ENCODE measurements at regions not wholly inside any gene's neighbourhood (a gene's known extent, or its start where the extent isn't known, plus 50 kb on each side); places are given as distances from the start of the nearest gene placed in this dataset.

DNA sequence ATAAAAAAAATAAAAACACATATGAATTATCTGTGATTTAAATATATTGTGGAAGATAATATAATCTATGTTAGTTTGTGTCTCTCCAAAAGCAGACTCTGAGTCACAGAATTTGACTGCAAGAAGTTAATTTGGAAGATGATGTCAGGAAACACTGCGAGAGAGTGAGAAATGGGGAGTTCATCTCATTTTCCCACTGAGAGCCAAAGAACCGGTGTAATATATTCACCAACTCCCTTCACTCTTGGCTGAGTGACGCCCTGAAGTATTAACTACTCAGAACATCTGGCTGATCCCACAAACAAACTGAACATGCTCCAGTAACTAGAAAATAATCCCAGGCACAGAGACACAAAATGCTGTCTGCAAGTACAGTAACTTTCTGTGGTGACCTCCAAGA lies 345.8 kb upstream of the SPANXN1 start (continued):
- TF ChIP-seq, protein P1, sequence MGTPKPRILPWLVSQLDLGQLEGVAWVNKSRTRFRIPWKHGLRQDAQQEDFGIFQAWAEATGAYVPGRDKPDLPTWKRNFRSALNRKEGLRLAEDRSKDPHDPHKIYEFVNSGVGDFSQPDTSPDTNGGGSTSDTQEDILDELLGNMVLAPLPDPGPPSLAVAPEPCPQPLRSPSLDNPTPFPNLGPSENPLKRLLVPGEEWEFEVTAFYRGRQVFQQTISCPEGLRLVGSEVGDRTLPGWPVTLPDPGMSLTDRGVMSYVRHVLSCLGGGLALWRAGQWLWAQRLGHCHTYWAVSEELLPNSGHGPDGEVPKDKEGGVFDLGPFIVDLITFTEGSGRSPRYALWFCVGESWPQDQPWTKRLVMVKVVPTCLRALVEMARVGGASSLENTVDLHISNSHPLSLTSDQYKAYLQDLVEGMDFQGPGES (IDR thresholded peaks at IDR 0.05; ENCODE audit: low read depth, low read length), result no peak
- TF ChIP-seq, protein P2, sequence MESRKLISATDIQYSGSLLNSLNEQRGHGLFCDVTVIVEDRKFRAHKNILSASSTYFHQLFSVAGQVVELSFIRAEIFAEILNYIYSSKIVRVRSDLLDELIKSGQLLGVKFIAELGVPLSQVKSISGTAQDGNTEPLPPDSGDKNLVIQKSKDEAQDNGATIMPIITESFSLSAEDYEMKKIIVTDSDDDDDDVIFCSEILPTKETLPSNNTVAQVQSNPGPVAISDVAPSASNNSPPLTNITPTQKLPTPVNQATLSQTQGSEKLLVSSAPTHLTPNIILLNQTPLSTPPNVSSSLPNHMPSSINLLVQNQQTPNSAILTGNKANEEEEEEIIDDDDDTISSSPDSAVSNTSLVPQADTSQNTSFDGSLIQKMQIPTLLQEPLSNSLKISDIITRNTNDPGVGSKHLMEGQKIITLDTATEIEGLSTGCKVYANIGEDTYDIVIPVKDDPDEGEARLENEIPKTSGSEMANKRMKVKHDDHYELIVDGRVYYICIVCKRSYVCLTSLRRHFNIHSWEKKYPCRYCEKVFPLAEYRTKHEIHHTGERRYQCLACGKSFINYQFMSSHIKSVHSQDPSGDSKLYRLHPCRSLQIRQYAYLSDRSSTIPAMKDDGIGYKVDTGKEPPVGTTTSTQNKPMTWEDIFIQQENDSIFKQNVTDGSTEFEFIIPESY (IDR thresholded peaks at IDR 0.05; ENCODE audit: borderline replicate concordance, low read depth), result no peak

DNA sequence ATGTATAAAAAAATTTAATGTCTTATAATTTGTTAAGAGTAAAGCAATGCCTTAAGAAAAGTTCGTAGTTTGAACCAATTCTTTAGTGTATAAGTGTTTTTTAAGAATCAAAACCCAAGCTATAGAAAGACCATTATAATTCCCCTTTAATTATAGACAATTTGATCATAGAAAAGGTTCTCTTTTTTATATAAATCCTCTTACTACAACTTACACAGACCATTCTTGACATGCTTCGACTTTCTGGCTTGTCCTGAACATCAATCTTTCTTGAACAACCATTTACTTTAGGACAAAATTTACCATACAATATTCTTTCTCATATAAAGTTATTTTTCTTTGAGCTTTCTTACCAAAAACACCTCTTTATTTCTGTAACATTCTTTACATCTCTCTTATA lies 330.5 kb upstream of the SPANXN1 start:
- ChIA-PET POLR2A (no interaction called here), CTCF (no interaction called here)
- no peaks in the 10 kb centered on the region for H3K27me3 ChIP-seq (ENCODE audit: insufficient read depth)
- H3K79me2 ChIP-seq (ENCODE audit: insufficient read depth), result no peaks in the 10 kb centered on the region
- no peak overlapping the region for H3K27ac ChIP-seq (ENCODE audit: low read depth in 2 of 2, low read length in 1 of 2)
- no peak overlapping the region for H3K4me2 ChIP-seq
- H3K9me2 ChIP-seq, result no peaks in the 10 kb centered on the region
- peaks cover 5% of the 10 kb centered on the region; the same call in 1 of the 2 replicates for H3K9me3 ChIP-seq
- WGBS (ENCODE audit: low lambda C conversion rate), result 1% methylated on average over 2 of the region's 2 CpGs
- no peaks in the 10 kb centered on the region for H3K4me1 ChIP-seq (ENCODE audit: control insufficient read depth in 1 of 2, insufficient read depth in 2 of 2, low read depth in 1 of 2, low read length in 1 of 2)
- DNase-seq, result no peak
- H3F3A ChIP-seq (replicated peaks; ENCODE audit: insufficient read depth), result no peaks in the 10 kb centered on the region
- no peak overlapping the region for H3K4me3 ChIP-seq (ENCODE audit: low read depth in 2 of 2, low read length in 1 of 2)
- H3K36me3 ChIP-seq (replicated peaks in 1 of 2; ENCODE audit: control insufficient read depth in 1 of 2, insufficient read depth in 2 of 2, low read length in 1 of 2), result no peaks in the 10 kb centered on the region
- H3K9ac ChIP-seq, result no peak overlapping the region
- H4K20me1 ChIP-seq (ENCODE audit: insufficient read depth), result no peaks in the 10 kb centered on the region
- H2AFZ ChIP-seq (ENCODE audit: low read depth), result no peak overlapping the region
- TF ChIP-seq RFX5 (IDR thresholded peaks at IDR 0.05; ENCODE audit: low read length) (no peak), EP300 (IDR thresholded peaks at IDR 0.05; ENCODE audit: borderline replicate concordance in 1 of 2, low read depth in 1 of 2, low read length in 1 of 2) (no peak), RXRA (IDR thresholded peaks at IDR 0.05; ENCODE audit: borderline replicate concordance, low read depth) (no peak), FOXJ3 (CRISPR knock-in tag; IDR thresholded peaks at IDR 0.05) (no peak), EZH2phosphoT487 (IDR thresholded peaks at IDR 0.05; ENCODE audit: borderline replicate concordance, low read depth) (no peak), POLR2AphosphoS5 (IDR thresholded peaks at IDR 0.05; ENCODE audit: low read depth, low read length) (no peak), TAF1 (IDR thresholded peaks at IDR 0.05; ENCODE audit: borderline replicate concordance, low read depth, low read length) (no peak), SMC3 (IDR thresholded peaks at IDR 0.05; ENCODE audit: low read depth, low read length) (no peak), NRF1 (IDR thresholded peaks at IDR 0.05; ENCODE audit: low read depth, low read length) (no peak), TCF12 (IDR thresholded peaks at IDR 0.05) (no peak), CHD2 (IDR thresholded peaks at IDR 0.05; ENCODE audit: low read length, partially characterized antibody) (no peak), ELF1 (IDR thresholded peaks at IDR 0.05) (no peak), SIN3A (IDR thresholded peaks at IDR 0.05; ENCODE audit: borderline replicate concordance, low read depth, low read length) (no peak)
- TF ChIP-seq, protein P3, sequence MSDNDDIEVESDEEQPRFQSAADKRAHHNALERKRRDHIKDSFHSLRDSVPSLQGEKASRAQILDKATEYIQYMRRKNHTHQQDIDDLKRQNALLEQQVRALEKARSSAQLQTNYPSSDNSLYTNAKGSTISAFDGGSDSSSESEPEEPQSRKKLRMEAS (IDR thresholded peaks at IDR 0.05; ENCODE audit: low read depth), result no peak
- TF ChIP-seq, protein P4, sequence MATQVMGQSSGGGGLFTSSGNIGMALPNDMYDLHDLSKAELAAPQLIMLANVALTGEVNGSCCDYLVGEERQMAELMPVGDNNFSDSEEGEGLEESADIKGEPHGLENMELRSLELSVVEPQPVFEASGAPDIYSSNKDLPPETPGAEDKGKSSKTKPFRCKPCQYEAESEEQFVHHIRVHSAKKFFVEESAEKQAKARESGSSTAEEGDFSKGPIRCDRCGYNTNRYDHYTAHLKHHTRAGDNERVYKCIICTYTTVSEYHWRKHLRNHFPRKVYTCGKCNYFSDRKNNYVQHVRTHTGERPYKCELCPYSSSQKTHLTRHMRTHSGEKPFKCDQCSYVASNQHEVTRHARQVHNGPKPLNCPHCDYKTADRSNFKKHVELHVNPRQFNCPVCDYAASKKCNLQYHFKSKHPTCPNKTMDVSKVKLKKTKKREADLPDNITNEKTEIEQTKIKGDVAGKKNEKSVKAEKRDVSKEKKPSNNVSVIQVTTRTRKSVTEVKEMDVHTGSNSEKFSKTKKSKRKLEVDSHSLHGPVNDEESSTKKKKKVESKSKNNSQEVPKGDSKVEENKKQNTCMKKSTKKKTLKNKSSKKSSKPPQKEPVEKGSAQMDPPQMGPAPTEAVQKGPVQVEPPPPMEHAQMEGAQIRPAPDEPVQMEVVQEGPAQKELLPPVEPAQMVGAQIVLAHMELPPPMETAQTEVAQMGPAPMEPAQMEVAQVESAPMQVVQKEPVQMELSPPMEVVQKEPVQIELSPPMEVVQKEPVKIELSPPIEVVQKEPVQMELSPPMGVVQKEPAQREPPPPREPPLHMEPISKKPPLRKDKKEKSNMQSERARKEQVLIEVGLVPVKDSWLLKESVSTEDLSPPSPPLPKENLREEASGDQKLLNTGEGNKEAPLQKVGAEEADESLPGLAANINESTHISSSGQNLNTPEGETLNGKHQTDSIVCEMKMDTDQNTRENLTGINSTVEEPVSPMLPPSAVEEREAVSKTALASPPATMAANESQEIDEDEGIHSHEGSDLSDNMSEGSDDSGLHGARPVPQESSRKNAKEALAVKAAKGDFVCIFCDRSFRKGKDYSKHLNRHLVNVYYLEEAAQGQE (IDR thresholded peaks at IDR 0.05; ENCODE audit: low read depth, low read length), result no peak
- TF ChIP-seq, protein P5, sequence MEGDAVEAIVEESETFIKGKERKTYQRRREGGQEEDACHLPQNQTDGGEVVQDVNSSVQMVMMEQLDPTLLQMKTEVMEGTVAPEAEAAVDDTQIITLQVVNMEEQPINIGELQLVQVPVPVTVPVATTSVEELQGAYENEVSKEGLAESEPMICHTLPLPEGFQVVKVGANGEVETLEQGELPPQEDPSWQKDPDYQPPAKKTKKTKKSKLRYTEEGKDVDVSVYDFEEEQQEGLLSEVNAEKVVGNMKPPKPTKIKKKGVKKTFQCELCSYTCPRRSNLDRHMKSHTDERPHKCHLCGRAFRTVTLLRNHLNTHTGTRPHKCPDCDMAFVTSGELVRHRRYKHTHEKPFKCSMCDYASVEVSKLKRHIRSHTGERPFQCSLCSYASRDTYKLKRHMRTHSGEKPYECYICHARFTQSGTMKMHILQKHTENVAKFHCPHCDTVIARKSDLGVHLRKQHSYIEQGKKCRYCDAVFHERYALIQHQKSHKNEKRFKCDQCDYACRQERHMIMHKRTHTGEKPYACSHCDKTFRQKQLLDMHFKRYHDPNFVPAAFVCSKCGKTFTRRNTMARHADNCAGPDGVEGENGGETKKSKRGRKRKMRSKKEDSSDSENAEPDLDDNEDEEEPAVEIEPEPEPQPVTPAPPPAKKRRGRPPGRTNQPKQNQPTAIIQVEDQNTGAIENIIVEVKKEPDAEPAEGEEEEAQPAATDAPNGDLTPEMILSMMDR (IDR thresholded peaks at IDR 0.05), result no peak
- TF ChIP-seq, protein P6, sequence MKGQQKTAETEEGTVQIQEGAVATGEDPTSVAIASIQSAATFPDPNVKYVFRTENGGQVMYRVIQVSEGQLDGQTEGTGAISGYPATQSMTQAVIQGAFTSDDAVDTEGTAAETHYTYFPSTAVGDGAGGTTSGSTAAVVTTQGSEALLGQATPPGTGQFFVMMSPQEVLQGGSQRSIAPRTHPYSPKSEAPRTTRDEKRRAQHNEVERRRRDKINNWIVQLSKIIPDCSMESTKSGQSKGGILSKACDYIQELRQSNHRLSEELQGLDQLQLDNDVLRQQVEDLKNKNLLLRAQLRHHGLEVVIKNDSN (IDR thresholded peaks at IDR 0.05; ENCODE audit: borderline replicate concordance, low read depth), result no peak
- TF ChIP-seq, protein P7, sequence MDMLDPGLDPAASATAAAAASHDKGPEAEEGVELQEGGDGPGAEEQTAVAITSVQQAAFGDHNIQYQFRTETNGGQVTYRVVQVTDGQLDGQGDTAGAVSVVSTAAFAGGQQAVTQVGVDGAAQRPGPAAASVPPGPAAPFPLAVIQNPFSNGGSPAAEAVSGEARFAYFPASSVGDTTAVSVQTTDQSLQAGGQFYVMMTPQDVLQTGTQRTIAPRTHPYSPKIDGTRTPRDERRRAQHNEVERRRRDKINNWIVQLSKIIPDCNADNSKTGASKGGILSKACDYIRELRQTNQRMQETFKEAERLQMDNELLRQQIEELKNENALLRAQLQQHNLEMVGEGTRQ (IDR thresholded peaks at IDR 0.05; ENCODE audit: borderline replicate concordance, low read depth, low read length), result no peak

All from SK-N-SH (cell line).